Mesodermal cell (in vitro differentiated cells): ENCODE measurements at regions not wholly inside any gene's neighbourhood (a gene's known extent, or its start where the extent isn't known, plus 50 kb on each side); places are given as distances from the start of the nearest gene placed in this dataset.

Experiments
- H3K27ac ChIP-seq: 2 replicates; pipeline ENCODE4 v1.7.0; 2013; ENCODE audit warnings: mild to moderate bottlenecking, low read depth, low read length, moderate library complexity; ENCODE audit not compliant: severe bottlenecking
- H3K36me3 ChIP-seq: 2 replicates; pipeline ENCODE4 v1.7.1; 2013; ENCODE audit warnings: mild to moderate bottlenecking, low read length, moderate library complexity; ENCODE audit not compliant: control insufficient read depth, insufficient read depth
- H3K4me1 ChIP-seq: one replicate; pipeline ENCODE4 v1.7.1; 2013; ENCODE audit warnings: mild to moderate bottlenecking, low read length; ENCODE audit not compliant: insufficient read depth, control insufficient read depth, poor library complexity, severe bottlenecking
- H3K4me3 ChIP-seq: 2 replicates; pipeline ENCODE4 v1.7.0; 2013; ENCODE audit warnings: low read length, control low read depth, mild to moderate bottlenecking; ENCODE audit not compliant: insufficient read depth, poor library complexity, severe bottlenecking; ENCODE audit errors: extremely low read depth
- H3K9me3 ChIP-seq: 2 replicates; pipeline ENCODE4 v1.7.1; 2013; ENCODE audit warnings: mild to moderate bottlenecking, low read length, moderate library complexity; ENCODE audit not compliant: control insufficient read depth
- WGBS, 2 experiments: methylation state at CpG; one replicate each; pipeline ENCODE4 v1.1.5; 2013; ENCODE audit warnings: missing lambda C conversion rate in 2 of 2; ENCODE audit not compliant: insufficient coverage in 2 of 2; 5-methylcytosine and 5-hydroxymethylcytosine counted together

GRCh38 chr15:46917721-46918252, 799.5 kb upstream of the SEMA6D start:
- Histone ChIP-seq H3K4me3 (no peak overlapping the region), H3K4me1 (no peaks in the 10 kb centered on the region), H3K36me3 (no peaks in the 10 kb centered on the region), H3K9me3 (no peaks in the 10 kb centered on the region), H3K27ac (no peak overlapping the region)
- WGBS, 2 experiments, result no CpG with 5 or more reads among the region's 3 CpGs

GRCh38 chr15:46918462-46919140, 798.7 kb upstream of the SEMA6D start:
- no peaks in the 10 kb centered on the region for H3K36me3 ChIP-seq
- no peak overlapping the region for H3K4me3 ChIP-seq
- WGBS, 2 experiments, result 86 to 93% methylated on average over 12 to 14 of the region's 20 CpGs
- no peaks in the 10 kb centered on the region for H3K9me3 ChIP-seq
- H3K27ac ChIP-seq, result no peak overlapping the region
- no peaks in the 10 kb centered on the region for H3K4me1 ChIP-seq

GRCh38 chr15:46921891-46922290, 795.4 kb upstream of the SEMA6D start:
- no peak overlapping the region for H3K4me3 ChIP-seq
- H3K9me3 ChIP-seq, result no peaks in the 10 kb centered on the region
- H3K4me1 ChIP-seq, result no peaks in the 10 kb centered on the region
- no peak overlapping the region for H3K27ac ChIP-seq
- WGBS, 2 experiments, result 83% methylated on average over 1 of the region's 3 CpGs; no CpG with 5 or more reads in 1 of the 2 experiments
- no peaks in the 10 kb centered on the region for H3K36me3 ChIP-seq

GRCh38 chr15:46930426-46930825, 786.9 kb upstream of the SEMA6D start:
- H3K4me3 ChIP-seq, result no peak overlapping the region
- no peaks in the 10 kb centered on the region for H3K36me3 ChIP-seq
- H3K9me3 ChIP-seq, result no peaks in the 10 kb centered on the region
- H3K27ac ChIP-seq, result no peak overlapping the region
- H3K4me1 ChIP-seq, result no peaks in the 10 kb centered on the region

GRCh38 chr15:46933332-46933731, 784.0 kb upstream of the SEMA6D start:
- Histone ChIP-seq H3K27ac (no peak overlapping the region), H3K9me3 (no peaks in the 10 kb centered on the region), H3K4me3 (no peak overlapping the region), H3K4me1 (no peaks in the 10 kb centered on the region), H3K36me3 (no peaks in the 10 kb centered on the region)
- 81 to 94% methylated on average over 3 of the region's 4 CpGs for WGBS, 2 experiments

GRCh38 chr15:46934851-46935250, 782.5 kb upstream of the SEMA6D start:
- Histone ChIP-seq H3K4me3 (no peak overlapping the region), H3K9me3 (no peaks in the 10 kb centered on the region), H3K27ac (no peak overlapping the region), H3K4me1 (no peaks in the 10 kb centered on the region), H3K36me3 (no peaks in the 10 kb centered on the region)
- WGBS, 2 experiments, result 91 to 100% methylated on average over 1 to 2 of the region's 2 CpGs

GRCh38 chr15:46938169-46938568, 779.1 kb upstream of the SEMA6D start:
- no peaks in the 10 kb centered on the region for H3K36me3 ChIP-seq
- H3K4me1 ChIP-seq, result no peaks in the 10 kb centered on the region
- WGBS, 2 experiments, result 83 to 100% methylated on average over 1 of the region's 1 CpG
- no peak overlapping the region for H3K27ac ChIP-seq
- H3K4me3 ChIP-seq, result no peak overlapping the region
- no peaks in the 10 kb centered on the region for H3K9me3 ChIP-seq

GRCh38 chr15:46941241-46941640, 776.1 kb upstream of the SEMA6D start:
- Histone ChIP-seq H3K4me3 (no peak overlapping the region), H3K27ac (no peak overlapping the region), H3K36me3 (no peaks in the 10 kb centered on the region), H3K9me3 (no peaks in the 10 kb centered on the region), H3K4me1 (no peaks in the 10 kb centered on the region)
- WGBS, 2 experiments, result no CpG with 5 or more reads among the region's 1 CpG

- 100% methylated on average over 1 of the region's 3 CpGs; no CpG with 5 or more reads in 1 of the 2 experiments for WGBS, 2 experiments
- H3K4me1 ChIP-seq, result no peaks in the 10 kb centered on the region
- no peaks in the 10 kb centered on the region for H3K36me3 ChIP-seq
- no peak overlapping the region for H3K4me3 ChIP-seq
- H3K9me3 ChIP-seq, result no peaks in the 10 kb centered on the region
- H3K27ac ChIP-seq, result no peak overlapping the region
Observed at GRCh38 chr15:46946953-46947352, 770.4 kb upstream of the SEMA6D start.

GRCh38 chr15:46955576-46955975, 761.7 kb upstream of the SEMA6D start:
- Histone ChIP-seq H3K9me3 (no peaks in the 10 kb centered on the region), H3K4me3 (no peak overlapping the region), H3K4me1 (no peaks in the 10 kb centered on the region), H3K27ac (no peak overlapping the region), H3K36me3 (no peaks in the 10 kb centered on the region)
- WGBS, 2 experiments, result 60 to 85% methylated on average over 2 of the region's 3 CpGs

GRCh38 chr15:46956456-46956855, 760.8 kb upstream of the SEMA6D start:
- Histone ChIP-seq H3K9me3 (no peaks in the 10 kb centered on the region), H3K4me3 (no peak overlapping the region), H3K27ac (no peak overlapping the region), H3K4me1 (no peaks in the 10 kb centered on the region), H3K36me3 (no peaks in the 10 kb centered on the region)
- 100% methylated on average over 2 of the region's 3 CpGs; no CpG with 5 or more reads in 1 of the 2 experiments for WGBS, 2 experiments
